Lower lobe of right lung (tissue), 2 donors: ENCODE measurements at regions not wholly inside any gene's neighbourhood (a gene's known extent, or its start where the extent isn't known, plus 50 kb on each side); places are given as distances from the start of the nearest gene placed in this dataset.

ENCODE experiments used
- ATAC-seq, 2 donors: fragments of 200-7000 bp; cut with Tn5 transposase; one replicate each; pipeline ENCODE4 v1.9.1; 2020 to 2022; ENCODE audit warnings: mild to moderate bottlenecking in 2 of 2, moderate library complexity in 2 of 2
- DNase-seq: peaks from one replicate; pipeline ENCODE4 v3.0.0-alpha.2; 2020
- H3K27ac ChIP-seq: fragments of 200-600 bp; one replicate; pipeline ENCODE4 v1.8.0; 2022
- H3K27me3 ChIP-seq: fragments of 200-600 bp; one replicate; pipeline ENCODE4 v1.8.0; 2022; ENCODE audit warnings: low read depth
- H3K36me3 ChIP-seq: fragments of 200-600 bp; one replicate; pipeline ENCODE4 v1.8.0; 2022; ENCODE audit warnings: mild to moderate bottlenecking
- H3K4me1 ChIP-seq: fragments of 200-600 bp; one replicate; pipeline ENCODE4 v1.8.0; 2022
- H3K4me3 ChIP-seq: fragments of 200-600 bp; one replicate; pipeline ENCODE4 v1.8.0; 2022; ENCODE audit warnings: mild to moderate bottlenecking
- H3K9me3 ChIP-seq: fragments of 200-600 bp; one replicate; pipeline ENCODE4 v1.8.0; 2022
- CTCF ChIP-seq: fragments of 200-600 bp; IDR thresholded peaks from one replicate; pipeline ENCODE4 v1.8.0; 2022; ENCODE audit warnings: antibody characterized with exemption, mild to moderate bottlenecking
- intact Hi-C: fragments of 100-400 bp; cut with DNase I; formaldehyde crosslinking; loops from one replicate; pipeline ENCODE4 v1.11.0; 2022
- donor health status: DM: no; HTN: yes; CAD: no; lungs with severe emphysema.

- no peak for TF ChIP-seq CTCF
- Histone ChIP-seq H3K4me1 (no peaks in the 10 kb centered on the region), H3K9me3 (no peaks in the 10 kb centered on the region), H3K27me3 (no peaks in the 10 kb centered on the region), H3K36me3 (no peaks in the 10 kb centered on the region), H3K27ac (no peak overlapping the region), H3K4me3 (no peak overlapping the region)
- DNase-seq: no peak
- no peak for ATAC-seq
- intact Hi-C loops: no loop called here
Measured at GRCh38 chrX:137405449-137406140, 160.3 kb upstream of the ZIC3 start.

GRCh38 chrX:137401092-137401491, 164.8 kb upstream of the ZIC3 start:
- no peak for DNase-seq
- intact Hi-C loops: no loop called here
- Histone ChIP-seq H3K27me3 (no peaks in the 10 kb centered on the region), H3K27ac (no peak overlapping the region), H3K36me3 (no peaks in the 10 kb centered on the region), H3K4me3 (no peak overlapping the region), H3K9me3 (no peaks in the 10 kb centered on the region), H3K4me1 (no peaks in the 10 kb centered on the region)
- ATAC-seq: no peak
- no peak for TF ChIP-seq CTCF

- Histone ChIP-seq H3K4me1 (no peaks in the 10 kb centered on the region), H3K36me3 (no peaks in the 10 kb centered on the region), H3K27ac (no peak overlapping the region), H3K27me3 (no peaks in the 10 kb centered on the region), H3K9me3 (no peaks in the 10 kb centered on the region), H3K4me3 (no peak overlapping the region)
- intact Hi-C loops: no loop called here
- DNase-seq (no peak), ATAC-seq (no peak)
- TF ChIP-seq CTCF: no peak
Measured at GRCh38 chrX:137387646-137388045, 178.3 kb upstream of the ZIC3 start.

- no peaks in the 10 kb centered on the region for H3K36me3 ChIP-seq
- TF ChIP-seq CTCF: no peak
- no peaks in the 10 kb centered on the region for H3K4me1 ChIP-seq
- DNase-seq: no peak
- H3K4me3 ChIP-seq: no peak overlapping the region
- no peaks in the 10 kb centered on the region for H3K27me3 ChIP-seq
- ATAC-seq: no peak
- H3K27ac ChIP-seq: no peak overlapping the region
- intact Hi-C loops: no loop called here
- no peaks in the 10 kb centered on the region for H3K9me3 ChIP-seq
Measured at GRCh38 chrX:137366018-137366633, 199.8 kb upstream of the ZIC3 start.

- no peak for TF ChIP-seq CTCF
- Histone ChIP-seq H3K36me3 (no peaks in the 10 kb centered on the region), H3K4me3 (no peak overlapping the region), H3K9me3 (no peaks in the 10 kb centered on the region), H3K4me1 (no peaks in the 10 kb centered on the region), H3K27ac (no peak overlapping the region), H3K27me3 (no peaks in the 10 kb centered on the region)
- ATAC-seq (no peak), DNase-seq (no peak)
- intact Hi-C loops: no loop called here
Measured at GRCh38 chrX:137363559-137363958, 202.4 kb upstream of the ZIC3 start.
